OCI-M1 (cell line): ENCODE measurements at regions not wholly inside any gene's neighbourhood (a gene's known extent, or its start where the extent isn't known, plus 50 kb on each side); places are given as distances from the start of the nearest gene placed in this dataset.
"Not testable (repeated sequence)": the region's sequence is repeated elsewhere in the genome, so short reads cannot be mapped to it uniquely, and the experiment has no call there.

Source experiments
- DNase-seq: peaks from one replicate; lab custom pipeline; 2025; lab: John Stamatoyannopoulos, UW

GRCh38 chrX:1012678-1013300 lies 199.7 kb downstream of the CRLF2 start:
- no peak for DNase-seq

GRCh38 chrX:1011691-1012283 lies 200.7 kb downstream of the CRLF2 start:
- DNase-seq, result no peak

GRCh38 chrX:1009771-1010170 lies 202.7 kb downstream of the CRLF2 start:
- no peak for DNase-seq

DNA sequence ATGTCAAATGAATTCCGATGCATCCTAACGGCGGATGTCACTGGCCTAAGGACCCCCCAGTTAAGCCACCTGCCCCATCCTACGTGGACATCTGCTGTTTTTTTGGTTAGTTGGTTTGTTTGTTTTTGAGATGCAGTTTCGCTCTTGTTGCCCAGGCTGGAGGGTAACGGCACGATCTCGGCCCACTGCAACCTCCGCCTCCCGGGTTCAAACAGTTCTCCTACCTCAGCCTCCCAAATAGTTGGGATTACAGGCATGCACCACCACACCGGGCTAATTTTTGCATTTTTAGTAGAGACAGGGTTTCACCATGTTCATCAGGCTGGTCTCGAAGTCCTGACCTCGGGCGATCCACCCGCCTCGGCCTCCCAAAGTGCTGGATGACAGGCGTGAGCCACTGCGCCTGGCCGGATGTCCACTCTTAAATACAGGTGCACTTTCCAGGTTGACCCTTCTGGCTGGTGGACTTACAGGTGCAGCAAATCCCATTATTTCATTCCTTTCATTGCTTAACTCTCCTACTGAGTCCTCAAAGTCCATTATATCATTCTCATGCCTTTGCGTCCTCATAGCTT lies 206.2 kb downstream of the CRLF2 start:
- DNase-seq, result no peak

DNA sequence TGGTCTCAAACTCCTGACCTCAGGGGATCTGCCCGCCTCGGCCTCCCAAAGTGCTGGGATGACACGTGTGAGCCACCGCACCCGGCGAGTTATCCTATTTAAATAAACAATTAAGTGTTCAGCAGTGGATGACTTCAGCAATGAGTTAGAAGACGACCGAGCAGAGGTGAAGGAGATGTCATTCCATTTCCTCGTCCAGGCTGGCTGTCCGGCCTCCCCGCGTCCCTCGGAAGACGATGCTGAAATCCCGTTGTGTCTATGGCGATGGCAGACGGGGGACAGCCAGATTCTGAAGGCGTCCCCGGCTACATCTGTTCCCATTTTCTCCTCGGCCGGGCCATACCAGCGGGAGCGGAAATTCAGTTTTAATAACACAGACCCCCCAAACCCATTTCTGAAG lies 209.8 kb downstream of the CRLF2 start:
- no peak for DNase-seq

GRCh38 chrX:997631-998137 lies 214.8 kb downstream of the CRLF2 start:
- DNase-seq, result no peak

DNA sequence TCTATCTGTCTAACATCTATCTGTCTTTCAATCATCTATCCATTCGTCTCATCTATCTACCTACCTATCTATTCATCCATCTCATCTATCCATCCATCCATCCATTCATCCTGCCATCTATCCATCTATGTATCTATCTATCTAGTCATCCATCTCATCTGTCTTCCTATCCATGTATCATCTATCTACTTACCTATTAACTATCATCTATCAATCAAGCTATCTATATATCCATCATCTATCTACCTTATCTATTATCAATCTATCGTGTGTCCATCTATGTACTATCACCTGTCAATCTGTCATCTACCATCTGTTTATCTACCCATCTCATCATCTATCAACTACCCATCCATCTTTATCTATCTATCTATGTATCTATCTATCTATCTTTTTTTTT lies 217.7 kb downstream of the CRLF2 start:
- no peak for DNase-seq

DNA sequence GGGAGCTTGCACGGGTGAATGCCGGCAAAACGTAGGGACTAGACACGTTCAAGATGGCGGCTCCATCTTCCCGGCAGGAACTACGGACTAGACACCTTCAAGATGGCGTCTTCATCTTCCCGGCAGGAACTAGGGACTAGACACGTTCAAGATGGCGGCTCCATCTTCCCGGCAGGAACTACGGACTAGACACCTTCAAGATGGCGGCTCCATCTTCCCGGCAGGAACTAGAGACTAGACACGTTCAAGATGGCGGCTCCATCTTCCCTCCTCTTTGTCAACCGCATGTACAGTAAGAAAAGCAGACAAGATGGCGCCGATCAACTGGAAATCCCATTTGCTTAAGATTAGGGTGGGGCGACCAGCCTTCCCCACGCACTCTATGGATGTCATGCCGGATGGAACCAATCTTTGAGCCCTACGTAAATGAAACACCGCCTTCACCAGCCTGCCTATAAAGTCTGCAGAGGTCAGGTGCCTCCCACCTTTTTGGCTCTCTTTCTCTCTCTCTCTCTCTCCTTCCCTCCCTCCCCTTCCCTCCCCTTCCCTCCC lies 222.4 kb downstream of the CRLF2 start:
- peak; percentile 86 for DNase-seq

GRCh38 chrX:988530-988929 lies 223.9 kb downstream of the CRLF2 start:
- DNase-seq, result not testable (repeated sequence)

DNA sequence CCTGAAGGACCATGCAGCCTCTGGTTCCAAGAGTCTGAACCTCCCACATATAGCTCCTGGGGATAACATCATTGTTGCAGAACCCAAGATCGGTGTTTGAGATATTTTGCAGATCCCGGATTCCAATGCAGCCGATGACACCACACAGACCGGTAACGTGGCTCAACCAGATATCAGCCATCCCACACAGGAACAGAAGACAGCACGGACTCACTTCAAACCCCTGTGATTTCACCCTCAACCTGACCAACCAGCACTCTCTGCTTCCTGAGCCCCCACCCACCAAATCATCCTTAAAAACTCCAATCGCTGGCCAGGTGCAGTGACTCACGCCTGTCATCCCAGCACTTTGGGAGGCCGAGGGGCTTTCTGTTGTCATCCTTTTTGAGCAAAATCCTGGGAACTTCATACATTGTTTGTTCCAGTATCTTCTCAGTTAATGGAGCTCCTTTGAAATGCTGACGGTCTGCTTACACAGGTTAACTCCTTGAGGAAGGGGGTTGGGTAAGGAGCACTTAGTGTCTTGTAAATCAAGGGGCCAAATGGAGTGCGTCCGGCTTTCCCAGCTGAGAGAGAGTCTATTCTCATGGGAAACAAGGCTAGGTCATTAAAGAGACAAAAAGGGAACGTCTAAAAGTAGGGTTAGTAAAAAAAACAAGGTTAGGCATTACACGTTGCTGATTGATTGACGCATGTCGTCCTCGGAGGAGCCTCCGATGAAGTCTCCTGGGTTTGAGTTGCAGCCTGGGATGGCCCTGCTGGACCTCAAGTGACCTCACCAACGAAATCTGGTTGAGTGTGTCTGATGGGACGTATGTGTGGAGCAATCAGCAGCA lies 230.4 kb downstream of the CRLF2 start:
- no peak for DNase-seq

DNA sequence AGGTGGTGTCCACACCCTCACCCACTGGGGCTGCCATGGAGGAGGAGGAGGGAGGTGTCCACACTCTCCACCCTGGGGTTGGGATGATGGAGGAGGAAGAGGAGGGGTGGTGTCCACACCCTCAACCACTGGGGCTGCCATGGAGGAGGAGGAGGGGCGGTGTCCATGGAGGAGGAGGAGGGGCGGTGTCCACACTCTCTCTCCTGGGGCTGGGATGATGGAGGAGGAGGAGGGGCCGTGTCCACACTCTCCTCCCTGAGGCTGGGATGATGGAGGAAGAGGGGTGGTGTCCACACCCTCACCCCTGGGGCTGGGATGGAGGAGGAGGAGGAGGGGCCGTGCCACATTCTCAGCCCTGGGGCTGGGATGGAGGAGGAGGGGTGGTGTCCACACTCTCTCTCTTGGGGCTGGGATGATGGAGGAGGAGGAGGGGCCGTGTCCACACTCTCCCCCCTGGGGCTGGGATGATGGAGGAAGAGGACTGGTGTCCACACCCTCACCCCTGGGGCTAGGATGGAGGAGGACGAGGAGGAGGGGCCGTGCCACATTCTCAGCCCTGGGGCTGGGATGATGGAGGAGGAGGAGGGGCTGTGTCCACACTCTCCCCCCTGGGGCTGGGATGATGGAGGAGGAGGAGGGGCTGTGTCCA lies 231.7 kb downstream of the CRLF2 start:
- no peak for DNase-seq

- not testable (repeated sequence) for DNase-seq
These were observed 233.3 kb downstream of the CRLF2 start for GRCh38 chrX:979127-979526.

GRCh38 chrX:973010-973632 lies 239.3 kb downstream of the CRLF2 start:
- DNase-seq, result no peak

DNA sequence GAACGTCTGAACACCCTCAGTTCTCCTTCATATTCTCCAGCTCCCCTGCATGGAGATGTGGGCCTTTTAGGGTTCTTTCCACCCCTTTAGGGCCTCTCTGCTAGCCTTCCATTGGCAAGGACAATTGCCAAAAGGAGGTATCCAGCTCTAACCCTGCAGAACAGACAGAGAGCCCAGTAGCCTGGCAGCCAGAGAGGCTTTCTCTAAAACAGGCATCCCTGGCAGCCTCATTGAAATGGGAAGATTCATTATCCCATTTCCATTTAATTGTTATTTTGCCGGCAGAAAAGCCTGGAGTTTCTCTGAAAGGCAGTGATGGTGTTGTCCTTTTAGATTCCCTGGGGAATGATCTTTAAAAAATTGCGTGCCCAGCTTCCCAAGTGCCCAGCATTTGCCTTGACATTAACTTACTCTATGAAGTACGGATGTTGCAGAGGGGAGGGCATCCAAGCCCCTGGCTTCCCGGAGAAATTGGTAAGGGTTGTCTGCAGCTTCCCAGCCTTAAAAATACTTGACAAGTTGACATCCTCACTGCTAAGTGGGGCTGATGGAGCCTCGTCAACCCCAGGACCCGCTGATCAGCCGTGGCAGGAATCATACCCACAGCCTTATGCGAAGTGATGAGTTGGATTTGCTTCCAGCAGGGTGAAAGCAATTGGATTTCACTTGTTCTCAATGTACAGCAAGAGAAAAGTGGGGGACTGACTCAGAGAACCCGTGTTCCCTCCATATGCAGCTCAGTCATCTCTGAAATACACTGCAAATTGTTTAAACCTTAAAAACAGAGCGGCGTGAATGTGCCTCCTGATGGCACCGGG lies 244.1 kb downstream of the CRLF2 start:
- DNase-seq, result no peak

GRCh38 chrX:966396-967070 lies 245.9 kb downstream of the CRLF2 start:
- no peak for DNase-seq

DNA sequence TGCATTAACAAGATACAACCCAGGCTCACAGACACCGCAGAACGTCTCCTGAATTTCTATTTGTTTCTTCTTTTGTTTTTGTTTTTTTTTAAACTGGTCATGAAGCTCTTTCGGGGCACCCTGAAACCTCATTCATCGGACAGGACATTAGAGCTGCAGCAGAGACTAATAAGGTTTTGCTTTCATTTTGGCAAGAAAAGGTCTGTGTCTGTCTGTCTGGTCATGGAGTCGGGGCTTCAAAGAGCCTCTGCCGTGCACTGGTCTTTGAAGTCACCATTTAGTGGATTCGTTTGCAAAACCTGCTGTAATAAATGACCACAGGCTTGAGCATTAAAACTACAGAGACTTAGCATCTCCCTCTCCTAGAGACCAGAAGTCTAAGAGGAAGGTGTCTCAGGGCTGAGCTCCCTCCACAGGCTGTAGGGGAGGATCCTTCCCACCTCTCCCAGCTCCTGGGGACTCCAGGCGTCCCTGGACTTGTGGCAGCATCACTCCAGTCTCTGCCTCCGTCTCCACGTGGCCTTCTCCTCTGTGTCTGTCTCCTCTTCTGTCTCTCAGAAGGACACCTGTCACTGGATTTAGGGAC lies 247.5 kb downstream of the CRLF2 start:
- no peak for DNase-seq

- DNase-seq, result no peak
These were observed 251.6 kb downstream of the CRLF2 start for GRCh38 chrX:960821-961220.

GRCh38 chrX:959595-959994 lies 252.9 kb downstream of the CRLF2 start:
- DNase-seq, result no peak

- not testable (repeated sequence) for DNase-seq
These were observed 257.2 kb downstream of the CRLF2 start for GRCh38 chrX:955168-955781.
